ENCODE measurements at regions not wholly inside any gene's neighbourhood (a gene's known extent, or its start where the extent isn't known, plus 50 kb on each side); places are given as distances from the start of the nearest gene placed in this dataset.

- Histone ChIP-seq H3K4me1 (no peaks in the 10 kb centered on the region), H3K9me3 (no peaks in the 10 kb centered on the region), H3K36me3 (replicated peaks in 1 of 2; ENCODE audit: insufficient read depth in 1 of 2, low read depth in 2 of 2) (no peaks in the 10 kb centered on the region), H3K4me3 (no peak overlapping the region), H3K27me3 (no peaks in the 10 kb centered on the region), H3K27ac (no peak overlapping the region)
- intact Hi-C loops (cut with DNase I), result no loop called here
- TF ChIP-seq CTCF (IDR thresholded peaks at IDR 0.05), result no peak
- DNase-seq (no peak), ATAC-seq (no peak)
- WGBS, 2 donors, result 71 to 83% methylated on average over 1 of the region's 1 CpG
Observed at GRCh38 chr5:36755920-36756488, 120.6 kb upstream of the NIPBL start.

- no peaks in the 10 kb centered on the region for H3K4me1 ChIP-seq
- H3K9me3 ChIP-seq, result no peaks in the 10 kb centered on the region
- no peaks in the 10 kb centered on the region for H3K27me3 ChIP-seq
- 97 to 98% methylated on average over 2 of the region's 2 CpGs for WGBS, 2 donors
- DNase-seq (no peak), ATAC-seq (no peak)
- no peak overlapping the region for H3K27ac ChIP-seq
- TF ChIP-seq CTCF (IDR thresholded peaks at IDR 0.05) (no peak), POLR2A (IDR thresholded peaks at IDR 0.05) (no peak)
- no peaks in the 10 kb centered on the region for H3K36me3 ChIP-seq (replicated peaks in 1 of 2; ENCODE audit: insufficient read depth in 1 of 2, low read depth in 2 of 2)
- intact Hi-C loops (cut with DNase I), result no loop called here
- no peak overlapping the region for H3K4me3 ChIP-seq
Observed at GRCh38 chr5:36756848-36757247, 119.7 kb upstream of the NIPBL start.

GRCh38 chr5:36759117-36759516 is 117.5 kb upstream of the NIPBL start:
- intact Hi-C loops (cut with DNase I), result no loop called here
- no peaks in the 10 kb centered on the region for H3K27me3 ChIP-seq
- no peaks in the 10 kb centered on the region for H3K4me1 ChIP-seq
- 83 to 94% methylated on average over 1 of the region's 1 CpG for WGBS, 2 donors
- no peak overlapping the region for H3K27ac ChIP-seq
- no peak overlapping the region for H3K4me3 ChIP-seq
- no peaks in the 10 kb centered on the region for H3K9me3 ChIP-seq
- ATAC-seq (no peak), DNase-seq (no peak)
- H3K36me3 ChIP-seq (replicated peaks in 1 of 2; ENCODE audit: insufficient read depth in 1 of 2, low read depth in 2 of 2), result no peaks in the 10 kb centered on the region
- TF ChIP-seq POLR2A (IDR thresholded peaks at IDR 0.05) (no peak), CTCF (IDR thresholded peaks at IDR 0.05) (no peak)

- DNase-seq (no peak), ATAC-seq (no peak)
- H3K4me1 ChIP-seq, result no peaks in the 10 kb centered on the region
- no peaks in the 10 kb centered on the region for H3K27me3 ChIP-seq
- intact Hi-C loops (cut with DNase I), result no loop called here
- no peak overlapping the region for H3K27ac ChIP-seq
- H3K9me3 ChIP-seq, result no peaks in the 10 kb centered on the region
- 73 to 81% methylated on average over 7 of the region's 7 CpGs for WGBS, 2 donors
- TF ChIP-seq POLR2A (IDR thresholded peaks at IDR 0.05), result no peak
- no peak for TF ChIP-seq CTCF (IDR thresholded peaks at IDR 0.05)
- H3K4me3 ChIP-seq, result no peak overlapping the region
- H3K36me3 ChIP-seq (replicated peaks in 1 of 2; ENCODE audit: insufficient read depth in 1 of 2, low read depth in 2 of 2), result no peaks in the 10 kb centered on the region
Observed at GRCh38 chr5:36763454-36763853, 113.1 kb upstream of the NIPBL start.

- no peaks in the 10 kb centered on the region for H3K27me3 ChIP-seq
- ATAC-seq (no peak), DNase-seq (no peak)
- 72% methylated on average over 2 of the region's 2 CpGs for WGBS, 2 donors
- H3K4me1 ChIP-seq, result no peaks in the 10 kb centered on the region
- H3K9me3 ChIP-seq, result no peaks in the 10 kb centered on the region
- TF ChIP-seq CTCF (IDR thresholded peaks at IDR 0.05), result no peak
- no peak for TF ChIP-seq POLR2A (IDR thresholded peaks at IDR 0.05)
- no peaks in the 10 kb centered on the region for H3K36me3 ChIP-seq (replicated peaks in 1 of 2; ENCODE audit: insufficient read depth in 1 of 2, low read depth in 2 of 2)
- no peak overlapping the region for H3K27ac ChIP-seq
- H3K4me3 ChIP-seq, result no peak overlapping the region
- intact Hi-C loops (cut with DNase I), result no loop called here
Observed at GRCh38 chr5:36765876-36766275, 110.7 kb upstream of the NIPBL start.

Data from body of pancreas (tissue), 4 donors.